SK-N-SH (cell line): ENCODE measurements at regions not wholly inside any gene's neighbourhood (a gene's known extent, or its start where the extent isn't known, plus 50 kb on each side); places are given as distances from the start of the nearest gene placed in this dataset.

Source experiments
- CTCF ChIA-PET: fragments of 300-600, 350-600 bp; formaldehyde crosslinking; extraction: SDS; loops from one replicate; lab custom pipeline; 2021; lab: Yijun Ruan, JAX
- POLR2A ChIA-PET: fragments of 350-600 bp; sonication (Branson Sonifier 250); formaldehyde crosslinking; extraction: SDS; loops from one replicate; lab custom pipeline; 2020; ENCODE audit warnings: antibody characterized with exemption, inconsistent platforms; lab: Yijun Ruan, JAX
- DNase-seq: peaks from one replicate; pipeline ENCODE4 v3.0.0; 2012
- H2AFZ ChIP-seq: fragments of 200-600 bp; sonication (generic); 2 replicates; pipeline ENCODE4 v1.8.1; 2016; ENCODE audit warnings: antibody characterized with exemption, mild to moderate bottlenecking, low read depth
- H3F3A ChIP-seq: fragments of 200-600 bp; sonication (generic); replicated peaks from 2 replicates; pipeline ENCODE3; 2016; ENCODE audit warnings: antibody characterized with exemption, mild to moderate bottlenecking; ENCODE audit not compliant: insufficient read depth
- H3K27ac ChIP-seq, 2 experiments: fragments of 200-500 bp in 1 of 2; fragments of 200-600 bp in 1 of 2; sonication (Bioruptor generic) in 1 of 2; sonication (generic), shearing (Covaris generic) in 1 of 2; 2 replicates each; pipeline versions ENCODE4 v1.5.1 to v1.6.1; 2014 to 2016; ENCODE audit warnings: low read depth in 2 of 2, inconsistent platforms in 1 of 2, low read length in 1 of 2, mild to moderate bottlenecking in 1 of 2, mixed read lengths in 1 of 2
- H3K27me3 ChIP-seq: fragments of 200-600 bp; sonication (generic), shearing (Covaris generic); 2 replicates; pipeline ENCODE4 v1.6.1; 2016; ENCODE audit warnings: mixed run types; ENCODE audit not compliant: insufficient read depth
- H3K36me3 ChIP-seq, 2 experiments: fragments of 200-500 bp in 1 of 2; fragments of 200-600 bp in 1 of 2; sonication (Bioruptor generic) in 1 of 2; sonication (generic) in 1 of 2; replicated peaks in 1 of 2; 2 replicates each; pipeline versions ENCODE3 to v1.5.1; 2014 to 2016; ENCODE audit warnings: low read length in 1 of 2, mild to moderate bottlenecking in 1 of 2; ENCODE audit not compliant: insufficient read depth in 2 of 2, control insufficient read depth in 1 of 2
- H3K4me1 ChIP-seq, 2 experiments: fragments of 200-500 bp in 1 of 2; fragments of 200-600 bp in 1 of 2; sonication (Bioruptor generic) in 1 of 2; sonication (generic), shearing (Covaris generic) in 1 of 2; 2 replicates each; pipeline versions ENCODE4 v1.5.1 to v1.6.1; 2014 to 2016; ENCODE audit warnings: low read depth in 1 of 2, low read length in 1 of 2, mixed run types in 1 of 2; ENCODE audit not compliant: insufficient read depth in 2 of 2, control insufficient read depth in 1 of 2
- H3K4me2 ChIP-seq: fragments of 200-600 bp; sonication (generic), shearing (Covaris generic); 2 replicates; pipeline ENCODE4 v1.6.1; 2017; ENCODE audit warnings: mixed run types
- H3K4me3 ChIP-seq, 2 experiments: fragments of 200-500 bp in 1 of 2; fragments of 200-600 bp in 1 of 2; sonication (Bioruptor generic) in 1 of 2; sonication (generic), shearing (Covaris generic) in 1 of 2; 2 replicates each; pipeline versions ENCODE4 v1.5.1 to v1.8.1; 2014 to 2016; ENCODE audit warnings: low read depth in 2 of 2, inconsistent platforms in 1 of 2, low read length in 1 of 2, mild to moderate bottlenecking in 1 of 2, mixed read lengths in 1 of 2, moderate library complexity in 1 of 2
- H3K79me2 ChIP-seq: fragments of 200-600 bp; sonication (generic); 2 replicates; pipeline ENCODE4 v1.8.1; 2017; ENCODE audit warnings: mild to moderate bottlenecking; ENCODE audit not compliant: insufficient read depth
- H3K9ac ChIP-seq: fragments of 200-600 bp; sonication (generic); 2 replicates; pipeline ENCODE4 v1.6.1; 2017; ENCODE audit warnings: mixed run types
- H3K9me2 ChIP-seq: fragments of 200-600 bp; sonication (generic); 2 replicates; pipeline ENCODE4 v1.6.1; 2017; ENCODE audit warnings: mixed run types
- H3K9me3 ChIP-seq: fragments of 200-600 bp; sonication (generic); 2 replicates; pipeline ENCODE4 v1.6.1; 2017; ENCODE audit warnings: mixed run types, mild to moderate bottlenecking, moderate library complexity
- H4K20me1 ChIP-seq: fragments of 200-600 bp; sonication (generic); 2 replicates; pipeline ENCODE4 v1.6.1; 2017; ENCODE audit warnings: mild to moderate bottlenecking, mixed run types; ENCODE audit not compliant: insufficient read depth
- CHD2 ChIP-seq: fragments of 150-350 bp; IDR thresholded peaks from 2 replicates; pipeline ENCODE4 v1.6.1; 2018; ENCODE audit warnings: low read length; ENCODE audit not compliant: partially characterized antibody
- EZH2phosphoT487 ChIP-seq: fragments of 200-600 bp; sonication (generic); IDR thresholded peaks from 2 replicates; pipeline ENCODE4 v1.6.1; 2017; ENCODE audit warnings: low read depth, mixed run types, mild to moderate bottlenecking, antibody characterized with exemption, moderate library complexity, borderline replicate concordance
- GABPA ChIP-seq: IDR thresholded peaks from 2 replicates; pipeline ENCODE4 v1.4.0; 2012; ENCODE audit warnings: low read depth, mild to moderate bottlenecking
- GATA2 ChIP-seq: sonication (generic); formaldehyde crosslinking; IDR thresholded peaks from 2 replicates; pipeline ENCODE4 v1.5.0; 2020; ENCODE audit warnings: mild to moderate bottlenecking, missing genetic modification reagents
- JUND ChIP-seq: IDR thresholded peaks from 2 replicates; pipeline ENCODE4 v1.4.0; 2012
- MEF2A ChIP-seq: IDR thresholded peaks from 2 replicates; pipeline ENCODE4 v1.4.0; 2012; ENCODE audit warnings: low read depth, borderline replicate concordance
- MXI1 ChIP-seq: IDR thresholded peaks from 2 replicates; pipeline ENCODE4 v1.6.1; 2012; ENCODE audit warnings: mild to moderate bottlenecking, low read depth, low read length, improper control_type of control experiment
- NFIC ChIP-seq: IDR thresholded peaks from 2 replicates; pipeline ENCODE4 v1.4.0; 2012; ENCODE audit warnings: borderline replicate concordance
- NRF1 ChIP-seq: IDR thresholded peaks from 2 replicates; pipeline ENCODE4 v1.6.1; 2012; ENCODE audit warnings: low read depth, mild to moderate bottlenecking, low read length
- POLR2AphosphoS5 ChIP-seq: IDR thresholded peaks from 2 replicates; pipeline ENCODE4 v1.6.1; 2012; ENCODE audit warnings: low read depth, low read length
- RAD21 ChIP-seq: IDR thresholded peaks from 2 replicates; pipeline ENCODE4 v1.6.1; 2012; ENCODE audit warnings: mild to moderate bottlenecking, low read length
- RCOR1 ChIP-seq: fragments of 150-350 bp; IDR thresholded peaks from 2 replicates; pipeline ENCODE4 v1.6.1; 2017; ENCODE audit warnings: antibody characterized with exemption, low read length
- TAF1 ChIP-seq: IDR thresholded peaks from 2 replicates; pipeline ENCODE4 v1.6.1; 2012; ENCODE audit warnings: low read depth, mild to moderate bottlenecking, low read length, moderate library complexity, borderline replicate concordance
- TEAD4 ChIP-seq: IDR thresholded peaks from 2 replicates; pipeline ENCODE4 v1.4.0; 2012; ENCODE audit warnings: mild to moderate bottlenecking, borderline replicate concordance; ENCODE audit not compliant: insufficient read depth
- WGBS: methylation state at CpG from one replicate; pipeline ENCODE4 v1.1.6; 2017; ENCODE audit warnings: low lambda C conversion rate; 5-methylcytosine and 5-hydroxymethylcytosine counted together
- TF ChIP-seq, protein P1 (sequence below): IDR thresholded peaks from 2 replicates; pipeline ENCODE4 v1.4.0; 2012; ENCODE audit warnings: low read depth
- TF ChIP-seq, protein P2 (sequence below): IDR thresholded peaks from 2 replicates; pipeline ENCODE4; 2012
- TF ChIP-seq, protein P3 (sequence below): IDR thresholded peaks from 2 replicates; pipeline ENCODE4 v1.4.0; 2012; ENCODE audit warnings: low read depth, borderline replicate concordance
- TF ChIP-seq, protein P4 (sequence below): fragments of 200-600 bp; sonication (generic); IDR thresholded peaks from 2 replicates; pipeline ENCODE4 v1.6.1; 2017; ENCODE audit warnings: antibody characterized with exemption, mild to moderate bottlenecking, moderate library complexity

DNA sequence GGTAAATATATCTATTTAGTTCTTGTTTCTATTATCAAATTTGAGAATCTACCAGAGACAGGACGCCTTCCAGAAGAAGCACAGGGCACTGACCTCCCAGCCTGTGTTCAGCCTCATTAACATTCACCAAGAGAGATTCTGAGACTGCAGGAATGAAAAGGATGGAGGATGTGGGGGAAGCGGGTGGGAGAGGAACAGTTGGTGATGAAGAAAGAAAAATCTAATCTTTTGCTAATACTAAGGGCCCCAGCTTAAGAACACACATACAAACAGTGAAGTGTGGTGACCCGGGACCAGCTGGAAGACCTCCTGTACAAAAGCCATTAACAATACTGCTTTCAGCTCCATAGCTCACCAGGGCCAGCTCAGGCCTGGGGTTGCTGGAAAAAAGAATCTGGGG, 160.5 kb downstream of the NUAK1 start:
- no peak overlapping the region for H3K9ac ChIP-seq
- no peaks in the 10 kb centered on the region for H3F3A ChIP-seq
- TF ChIP-seq MEF2A (no peak), GABPA (no peak), RAD21 (no peak), MXI1 (no peak), GATA2 (no peak), NRF1 (no peak), RCOR1 (no peak), NFIC (no peak), EZH2phosphoT487 (no peak), TAF1 (no peak), TEAD4 (no peak), CHD2 (no peak), POLR2AphosphoS5 (no peak), JUND (no peak)
- TF ChIP-seq, protein P1, sequence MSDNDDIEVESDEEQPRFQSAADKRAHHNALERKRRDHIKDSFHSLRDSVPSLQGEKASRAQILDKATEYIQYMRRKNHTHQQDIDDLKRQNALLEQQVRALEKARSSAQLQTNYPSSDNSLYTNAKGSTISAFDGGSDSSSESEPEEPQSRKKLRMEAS: no peak
- TF ChIP-seq, protein P2, sequence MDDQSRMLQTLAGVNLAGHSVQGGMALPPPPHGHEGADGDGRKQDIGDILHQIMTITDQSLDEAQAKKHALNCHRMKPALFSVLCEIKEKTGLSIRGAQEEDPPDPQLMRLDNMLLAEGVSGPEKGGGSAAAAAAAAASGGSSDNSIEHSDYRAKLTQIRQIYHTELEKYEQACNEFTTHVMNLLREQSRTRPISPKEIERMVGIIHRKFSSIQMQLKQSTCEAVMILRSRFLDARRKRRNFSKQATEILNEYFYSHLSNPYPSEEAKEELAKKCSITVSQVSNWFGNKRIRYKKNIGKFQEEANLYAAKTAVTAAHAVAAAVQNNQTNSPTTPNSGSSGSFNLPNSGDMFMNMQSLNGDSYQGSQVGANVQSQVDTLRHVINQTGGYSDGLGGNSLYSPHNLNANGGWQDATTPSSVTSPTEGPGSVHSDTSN: no peak
- TF ChIP-seq, protein P3, sequence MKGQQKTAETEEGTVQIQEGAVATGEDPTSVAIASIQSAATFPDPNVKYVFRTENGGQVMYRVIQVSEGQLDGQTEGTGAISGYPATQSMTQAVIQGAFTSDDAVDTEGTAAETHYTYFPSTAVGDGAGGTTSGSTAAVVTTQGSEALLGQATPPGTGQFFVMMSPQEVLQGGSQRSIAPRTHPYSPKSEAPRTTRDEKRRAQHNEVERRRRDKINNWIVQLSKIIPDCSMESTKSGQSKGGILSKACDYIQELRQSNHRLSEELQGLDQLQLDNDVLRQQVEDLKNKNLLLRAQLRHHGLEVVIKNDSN: no peak
- TF ChIP-seq, protein P4, sequence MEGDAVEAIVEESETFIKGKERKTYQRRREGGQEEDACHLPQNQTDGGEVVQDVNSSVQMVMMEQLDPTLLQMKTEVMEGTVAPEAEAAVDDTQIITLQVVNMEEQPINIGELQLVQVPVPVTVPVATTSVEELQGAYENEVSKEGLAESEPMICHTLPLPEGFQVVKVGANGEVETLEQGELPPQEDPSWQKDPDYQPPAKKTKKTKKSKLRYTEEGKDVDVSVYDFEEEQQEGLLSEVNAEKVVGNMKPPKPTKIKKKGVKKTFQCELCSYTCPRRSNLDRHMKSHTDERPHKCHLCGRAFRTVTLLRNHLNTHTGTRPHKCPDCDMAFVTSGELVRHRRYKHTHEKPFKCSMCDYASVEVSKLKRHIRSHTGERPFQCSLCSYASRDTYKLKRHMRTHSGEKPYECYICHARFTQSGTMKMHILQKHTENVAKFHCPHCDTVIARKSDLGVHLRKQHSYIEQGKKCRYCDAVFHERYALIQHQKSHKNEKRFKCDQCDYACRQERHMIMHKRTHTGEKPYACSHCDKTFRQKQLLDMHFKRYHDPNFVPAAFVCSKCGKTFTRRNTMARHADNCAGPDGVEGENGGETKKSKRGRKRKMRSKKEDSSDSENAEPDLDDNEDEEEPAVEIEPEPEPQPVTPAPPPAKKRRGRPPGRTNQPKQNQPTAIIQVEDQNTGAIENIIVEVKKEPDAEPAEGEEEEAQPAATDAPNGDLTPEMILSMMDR: no peak
- H4K20me1 ChIP-seq: no peaks in the 10 kb centered on the region
- H3K27ac ChIP-seq: no peak overlapping the region
- no peaks in the 10 kb centered on the region for H3K27me3 ChIP-seq
- H3K4me3 ChIP-seq: no peak overlapping the region
- ChIA-PET CTCF (no interaction called here), POLR2A (no interaction called here)
- no peak overlapping the region for H2AFZ ChIP-seq
- H3K4me2 ChIP-seq: no peak overlapping the region
- no peaks in the 10 kb centered on the region for H3K9me2 ChIP-seq
- no peaks in the 10 kb centered on the region for H3K79me2 ChIP-seq
- no peaks in the 10 kb centered on the region for H3K36me3 ChIP-seq
- DNase-seq: no peak
- H3K4me1 ChIP-seq: no peaks in the 10 kb centered on the region
- no peaks in the 10 kb centered on the region for H3K9me3 ChIP-seq
- 77% methylated on average over 3 of the region's 3 CpGs for WGBS
